T-helper 2 cell treated with Interferon-gamma antibody and Interleukin-4, amounts not matched to agents 5 μg/mL and 100 μg/mL, for 36 hours (primary cell): ENCODE measurements at regions not wholly inside any gene's neighbourhood (a gene's known extent, or its start where the extent isn't known, plus 50 kb on each side); places are given as distances from the start of the nearest gene placed in this dataset.

ENCODE experiments used
- DNase-seq: peaks from one replicate; pipeline ENCODE4 v3.0.0; 2021; ENCODE audit warnings: low spot score
- H3K27ac Mint-ChIP-seq: one replicate; pipeline ENCODE4 v1.8.0; 2021; ENCODE audit warnings: mild to moderate bottlenecking, mixed read lengths
- H3K27me3 Mint-ChIP-seq: one replicate; pipeline ENCODE4 v1.8.0; 2021; ENCODE audit warnings: low read depth, mixed read lengths
- H3K36me3 Mint-ChIP-seq: one replicate; pipeline ENCODE4 v1.8.0; 2021; ENCODE audit warnings: low read depth, mixed read lengths
- H3K4me1 Mint-ChIP-seq: one replicate; pipeline ENCODE4 v1.8.0; 2021; ENCODE audit warnings: low read depth, mixed read lengths
- H3K4me3 Mint-ChIP-seq: one replicate; pipeline ENCODE4 v1.8.0; 2022; ENCODE audit warnings: mild to moderate bottlenecking, moderate library complexity, mixed read lengths
- H3K9me3 Mint-ChIP-seq: one replicate; pipeline ENCODE4 v1.8.0; 2021; ENCODE audit warnings: mixed read lengths

GRCh38 chr3:88311826-88312225 is 162.1 kb downstream of the C3orf38 start:
- Mint-ChIP-seq H3K4me3 (no peak overlapping the region), H3K27ac (no peak overlapping the region), H3K4me1 (no peaks in the 10 kb centered on the region), H3K27me3 (no peaks in the 10 kb centered on the region), H3K36me3 (no peaks in the 10 kb centered on the region), H3K9me3 (no peaks in the 10 kb centered on the region)
- DNase-seq: no peak

GRCh38 chr3:88312256-88312655 is 162.5 kb downstream of the C3orf38 start:
- Mint-ChIP-seq H3K4me1 (no peaks in the 10 kb centered on the region), H3K27ac (no peak overlapping the region), H3K36me3 (no peaks in the 10 kb centered on the region), H3K4me3 (no peak overlapping the region), H3K9me3 (no peaks in the 10 kb centered on the region), H3K27me3 (no peaks in the 10 kb centered on the region)
- DNase-seq: no peak

GRCh38 chr3:88318067-88318466 is 168.3 kb downstream of the C3orf38 start:
- Mint-ChIP-seq H3K27me3 (no peaks in the 10 kb centered on the region), H3K27ac (no peak overlapping the region), H3K9me3 (no peaks in the 10 kb centered on the region), H3K36me3 (no peaks in the 10 kb centered on the region), H3K4me3 (no peak overlapping the region), H3K4me1 (no peaks in the 10 kb centered on the region)
- DNase-seq: no peak

DNA sequence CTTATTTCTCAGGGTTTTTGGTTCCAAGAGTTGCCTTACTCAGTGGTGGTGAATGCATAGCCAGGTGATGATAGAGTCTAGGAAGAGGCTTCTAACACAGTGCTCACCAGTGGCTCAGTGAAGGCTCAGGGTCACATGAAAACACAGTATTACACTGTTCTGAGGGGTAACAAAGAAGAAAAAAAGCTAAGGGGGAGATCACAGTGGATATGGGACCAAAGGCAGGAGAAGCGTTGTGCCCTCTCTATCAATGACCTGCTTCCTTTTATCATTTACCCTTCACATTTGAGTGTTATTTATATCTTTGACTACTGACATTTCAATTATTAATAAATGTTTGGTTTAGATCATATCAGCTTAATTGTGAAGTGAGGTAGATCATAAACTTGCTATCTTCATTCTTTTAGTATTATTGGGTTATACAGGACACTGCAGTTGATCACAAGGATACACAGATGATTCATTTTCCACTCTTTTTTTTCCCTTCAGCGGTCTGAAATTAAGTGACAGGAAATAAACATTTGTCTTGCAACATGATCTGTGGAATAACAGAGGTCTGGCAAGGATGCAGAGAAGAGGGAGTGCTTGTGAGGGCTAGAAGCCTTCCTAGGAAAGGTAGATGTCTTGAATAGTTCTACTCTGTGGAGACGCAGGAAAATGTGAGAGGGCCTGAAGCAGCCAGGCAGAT is 171.7 kb downstream of the C3orf38 start:
- Mint-ChIP-seq H3K27me3 (no peaks in the 10 kb centered on the region), H3K9me3 (no peaks in the 10 kb centered on the region), H3K4me3 (no peak overlapping the region), H3K27ac (no peak overlapping the region), H3K4me1 (no peaks in the 10 kb centered on the region), H3K36me3 (no peaks in the 10 kb centered on the region)
- DNase-seq: no peak

GRCh38 chr3:88324788-88325187 is 175.0 kb downstream of the C3orf38 start:
- Mint-ChIP-seq H3K4me1 (no peaks in the 10 kb centered on the region), H3K9me3 (no peaks in the 10 kb centered on the region)

DNA sequence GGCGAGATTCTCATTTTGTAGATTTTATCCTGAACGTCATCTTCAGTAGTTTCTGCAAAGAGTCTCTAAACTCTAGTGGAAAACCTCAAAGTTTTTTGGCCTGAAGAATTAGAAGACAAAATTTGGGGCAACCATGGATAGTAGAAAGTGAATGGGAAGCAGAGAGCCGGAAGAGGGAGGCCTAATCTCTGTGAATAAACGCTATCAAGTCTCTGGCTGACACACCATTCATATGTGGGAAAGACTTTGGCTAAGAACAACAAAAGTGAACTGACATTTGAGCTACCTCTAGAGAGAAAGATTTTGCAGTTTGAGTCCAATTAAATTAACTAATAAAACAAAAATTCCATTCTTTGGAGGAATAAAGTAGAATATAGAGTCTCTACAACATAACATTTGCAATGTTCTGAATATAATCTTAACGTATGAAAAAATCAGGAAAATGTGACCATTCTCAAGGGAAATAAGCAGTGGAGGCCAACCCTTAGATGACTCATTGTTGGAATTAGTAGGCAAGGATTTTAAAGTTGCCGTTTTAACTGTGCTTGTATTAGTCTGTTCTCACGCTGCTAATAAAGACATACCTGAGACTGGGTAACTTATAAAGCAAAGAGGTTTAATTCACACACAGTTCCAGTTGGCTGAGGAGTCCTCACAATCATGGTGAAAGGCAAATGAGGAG is 184.6 kb downstream of the C3orf38 start:
- H3K4me1 Mint-ChIP-seq: no peaks in the 10 kb centered on the region
- H3K4me3 Mint-ChIP-seq: no peak overlapping the region
- no peak overlapping the region for H3K27ac Mint-ChIP-seq
- peaks cover 13% of the 10 kb centered on the region for H3K9me3 Mint-ChIP-seq
- DNase-seq: no peak
- no peaks in the 10 kb centered on the region for H3K36me3 Mint-ChIP-seq
- H3K27me3 Mint-ChIP-seq: no peaks in the 10 kb centered on the region

More at GRCh38 chr3:88324788-88325187, 175.0 kb downstream of the C3orf38 start:
- H3K36me3 Mint-ChIP-seq: no peaks in the 10 kb centered on the region
- no peak overlapping the region for H3K27ac Mint-ChIP-seq
- H3K4me3 Mint-ChIP-seq: no peak overlapping the region
- no peaks in the 10 kb centered on the region for H3K27me3 Mint-ChIP-seq
- no peak for DNase-seq

DNA sequence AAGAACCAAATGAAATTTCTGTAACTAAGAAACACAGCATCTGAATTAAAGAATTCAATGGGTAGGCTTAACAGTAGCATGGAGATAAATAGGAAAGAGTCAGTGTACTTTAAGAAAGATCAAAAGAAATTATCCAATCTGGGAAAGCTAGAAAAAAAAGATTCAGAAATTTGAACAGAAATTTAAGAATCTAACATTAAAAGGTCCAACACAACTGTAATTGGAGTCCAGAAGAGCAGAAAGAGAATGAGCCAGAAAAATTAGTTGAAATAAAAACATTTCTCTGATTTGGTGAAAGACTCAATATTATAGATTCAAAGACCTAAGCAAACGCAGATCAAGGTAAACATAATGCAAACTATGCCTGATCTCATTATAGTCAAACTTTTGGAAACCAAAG is 187.1 kb downstream of the C3orf38 start:
- Mint-ChIP-seq H3K4me1 (no peaks in the 10 kb centered on the region), H3K36me3 (no peaks in the 10 kb centered on the region), H3K4me3 (no peak overlapping the region), H3K27ac (no peak overlapping the region), H3K27me3 (no peaks in the 10 kb centered on the region), H3K9me3 (peaks cover 13% of the 10 kb centered on the region)
- no peak for DNase-seq

- Mint-ChIP-seq H3K9me3 (no peaks in the 10 kb centered on the region), H3K36me3 (no peaks in the 10 kb centered on the region), H3K27ac (no peak overlapping the region), H3K4me1 (no peaks in the 10 kb centered on the region), H3K4me3 (no peak overlapping the region), H3K27me3 (no peaks in the 10 kb centered on the region)
- no peak for DNase-seq
Observed at GRCh38 chr3:88343264-88343663, 193.5 kb downstream of the C3orf38 start.

- Mint-ChIP-seq H3K27ac (no peak overlapping the region), H3K4me3 (no peak overlapping the region), H3K9me3 (no peaks in the 10 kb centered on the region), H3K4me1 (no peaks in the 10 kb centered on the region), H3K27me3 (no peaks in the 10 kb centered on the region), H3K36me3 (no peaks in the 10 kb centered on the region)
- DNase-seq: no peak
Observed at GRCh38 chr3:88346643-88347042, 196.9 kb downstream of the C3orf38 start.

GRCh38 chr3:88362428-88362827 is 212.7 kb downstream of the C3orf38 start:
- Mint-ChIP-seq H3K4me3 (no peak overlapping the region), H3K9me3 (peaks cover 18% of the 10 kb centered on the region), H3K27ac (no peak overlapping the region), H3K36me3 (no peaks in the 10 kb centered on the region), H3K4me1 (no peaks in the 10 kb centered on the region), H3K27me3 (no peaks in the 10 kb centered on the region)
- no peak for DNase-seq

- no peak overlapping the region for H3K4me3 Mint-ChIP-seq
- H3K4me1 Mint-ChIP-seq: no peaks in the 10 kb centered on the region
- no peak overlapping the region for H3K27ac Mint-ChIP-seq
- H3K9me3 Mint-ChIP-seq: peaks cover 8% of the 10 kb centered on the region
- DNase-seq: no peak
- no peaks in the 10 kb centered on the region for H3K36me3 Mint-ChIP-seq
- H3K27me3 Mint-ChIP-seq: no peaks in the 10 kb centered on the region
Observed at GRCh38 chr3:88364926-88365325, 215.2 kb downstream of the C3orf38 start.

- no peaks in the 10 kb centered on the region for H3K27me3 Mint-ChIP-seq
- peaks cover 8% of the 10 kb centered on the region for H3K9me3 Mint-ChIP-seq
- H3K36me3 Mint-ChIP-seq: no peaks in the 10 kb centered on the region
- H3K27ac Mint-ChIP-seq: no peak overlapping the region
- no peak overlapping the region for H3K4me3 Mint-ChIP-seq
- no peak for DNase-seq
- H3K4me1 Mint-ChIP-seq: no peaks in the 10 kb centered on the region
Observed at GRCh38 chr3:88369337-88369736, 219.6 kb downstream of the C3orf38 start.

GRCh38 chr3:88369767-88370166 is 220.0 kb downstream of the C3orf38 start:
- H3K36me3 Mint-ChIP-seq: no peaks in the 10 kb centered on the region
- no peaks in the 10 kb centered on the region for H3K27me3 Mint-ChIP-seq

DNA sequence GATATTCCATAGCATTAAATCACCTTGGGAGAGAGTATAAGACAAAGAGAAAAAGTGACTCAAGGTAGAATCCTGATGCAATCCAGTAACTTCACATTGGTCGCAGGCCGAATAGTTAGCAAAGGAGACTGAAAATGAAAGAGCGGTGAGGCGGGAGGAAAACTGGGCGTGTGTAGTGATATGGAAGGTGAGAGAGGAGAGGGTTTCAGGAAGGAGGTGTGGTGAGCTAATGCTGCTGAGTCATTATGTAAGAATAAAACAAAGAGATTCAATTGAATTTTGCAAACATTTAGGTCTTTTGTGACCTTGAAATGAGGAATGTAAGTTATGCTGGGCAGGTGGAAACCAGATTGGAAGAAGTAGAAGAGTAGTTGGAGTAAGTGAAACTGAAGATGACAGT is 235.3 kb downstream of the C3orf38 start:
- Mint-ChIP-seq H3K27ac (peak overlapping the region; percentile 29), H3K27me3 (no peaks in the 10 kb centered on the region), H3K36me3 (no peaks in the 10 kb centered on the region), H3K4me3 (no peak overlapping the region), H3K9me3 (peaks cover 10% of the 10 kb centered on the region), H3K4me1 (peaks cover 10% of the 10 kb centered on the region)
- no peak for DNase-seq

More at GRCh38 chr3:88369767-88370166, 220.0 kb downstream of the C3orf38 start:
- H3K27ac Mint-ChIP-seq: no peak overlapping the region
- no peak for DNase-seq
- no peaks in the 10 kb centered on the region for H3K4me1 Mint-ChIP-seq
- no peak overlapping the region for H3K4me3 Mint-ChIP-seq
- H3K9me3 Mint-ChIP-seq: peaks cover 8% of the 10 kb centered on the region

DNA sequence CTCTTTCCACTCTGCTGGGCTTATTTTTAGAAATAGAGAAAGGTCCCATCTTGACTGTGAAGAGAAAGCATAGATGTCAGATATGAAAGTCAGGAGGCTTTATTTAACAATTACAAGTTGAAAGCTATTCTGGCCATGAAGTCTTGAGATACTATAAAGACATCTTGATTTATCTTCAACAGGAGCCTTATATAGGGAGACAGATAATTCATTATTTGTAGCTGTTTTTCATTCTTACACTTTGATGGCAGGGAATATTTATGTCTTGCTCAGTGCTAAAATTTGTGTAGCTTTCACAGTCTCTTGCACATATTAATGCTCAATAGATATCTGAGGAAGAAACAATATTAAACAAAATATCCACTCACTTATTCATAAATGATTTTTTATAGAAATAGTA is 248.8 kb downstream of the C3orf38 start:
- Mint-ChIP-seq H3K4me1 (no peaks in the 10 kb centered on the region), H3K36me3 (no peaks in the 10 kb centered on the region)

More for the DNA sequence above, 248.8 kb downstream of the C3orf38 start:
- Mint-ChIP-seq H3K27me3 (peaks cover 4% of the 10 kb centered on the region), H3K27ac (no peak overlapping the region), H3K9me3 (no peaks in the 10 kb centered on the region), H3K4me3 (no peak overlapping the region)
- DNase-seq: no peak
